Natural killer cell (primary cell): ENCODE measurements at regions not wholly inside any gene's neighbourhood (a gene's known extent, or its start where the extent isn't known, plus 50 kb on each side); places are given as distances from the start of the nearest gene placed in this dataset.

ENCODE experiments used
- ATAC-seq, 3 donors: fragments of 150-1000 bp in 2 of 3; fragments of 200-7000 bp in 1 of 3; cut with Tn5 transposase; 1 replicate in 1 of 3; 2 replicates in 2 of 3; pipeline ENCODE4 v1.10.0; 2021; ENCODE audit warnings: mild to moderate bottlenecking in 2 of 3, moderate library complexity in 2 of 3
- DNase-seq, 2 donors: peaks; one replicate each; pipeline versions ENCODE4 v3.0.0 to v3.0.0-alpha.2; 2013 to 2021; ENCODE audit warnings: mixed read lengths in 1 of 2
- H3K27ac ChIP-seq: one replicate; pipeline ENCODE4 v1.5.1; 2013; ENCODE audit warnings: mild to moderate bottlenecking, low read length
- H3K27me3 ChIP-seq: one replicate; pipeline ENCODE4 v1.6.1; 2013; ENCODE audit warnings: low read length; ENCODE audit not compliant: control insufficient read depth, insufficient read depth
- H3K36me3 ChIP-seq: one replicate; pipeline ENCODE4 v1.6.1; 2013; ENCODE audit warnings: low read length; ENCODE audit not compliant: control insufficient read depth, insufficient read depth
- H3K4me1 ChIP-seq: one replicate; pipeline ENCODE4 v1.6.1; 2013; ENCODE audit warnings: low read length; ENCODE audit not compliant: control insufficient read depth, insufficient read depth
- H3K4me3 ChIP-seq: one replicate; pipeline ENCODE4 v1.5.1; 2013; ENCODE audit warnings: low read length
- H3K9me3 ChIP-seq: one replicate; pipeline ENCODE4 v1.6.1; 2013; ENCODE audit warnings: low read length; ENCODE audit not compliant: control insufficient read depth, insufficient read depth
- H3K27ac Mint-ChIP-seq, 2 donors: one replicate each; pipeline ENCODE4 v1.8.0; 2022; ENCODE audit warnings: mild to moderate bottlenecking in 2 of 2, mixed read lengths in 2 of 2, moderate library complexity in 1 of 2
- H3K27me3 Mint-ChIP-seq, 2 donors: one replicate each; pipeline ENCODE4 v1.8.0; 2022; ENCODE audit warnings: low read depth in 2 of 2, mixed read lengths in 2 of 2
- H3K36me3 Mint-ChIP-seq: one replicate; pipeline ENCODE4 v1.8.0; 2022; ENCODE audit warnings: mixed read lengths
- H3K4me1 Mint-ChIP-seq, 2 donors: one replicate each; pipeline ENCODE4 v1.8.0; 2022; ENCODE audit warnings: mixed read lengths in 2 of 2
- H3K4me3 Mint-ChIP-seq: one replicate; pipeline ENCODE4 v1.8.0; 2022; ENCODE audit warnings: mild to moderate bottlenecking, moderate library complexity, mixed read lengths
- H3K9me3 Mint-ChIP-seq, 2 donors: one replicate each; pipeline ENCODE4 v1.8.0; 2022; ENCODE audit warnings: mixed read lengths in 2 of 2
- WGBS: methylation state at CpG from one replicate; pipeline ENCODE4 v1.1.7; 2013; ENCODE audit warnings: missing lambda C conversion rate; ENCODE audit not compliant: insufficient coverage; 5-methylcytosine and 5-hydroxymethylcytosine counted together
- intact Hi-C: fragments of 100-400 bp; cut with micrococcal nuclease; formaldehyde crosslinking; loops from one replicate; pipeline ENCODE4 v1.14.2; 2022
- TF ChIP-seq, protein P1 (sequence below): fragments of 200-600 bp; IDR thresholded peaks from one replicate; pipeline ENCODE4 v1.8.0; 2022; ENCODE audit warnings: antibody characterized with exemption

DNA sequence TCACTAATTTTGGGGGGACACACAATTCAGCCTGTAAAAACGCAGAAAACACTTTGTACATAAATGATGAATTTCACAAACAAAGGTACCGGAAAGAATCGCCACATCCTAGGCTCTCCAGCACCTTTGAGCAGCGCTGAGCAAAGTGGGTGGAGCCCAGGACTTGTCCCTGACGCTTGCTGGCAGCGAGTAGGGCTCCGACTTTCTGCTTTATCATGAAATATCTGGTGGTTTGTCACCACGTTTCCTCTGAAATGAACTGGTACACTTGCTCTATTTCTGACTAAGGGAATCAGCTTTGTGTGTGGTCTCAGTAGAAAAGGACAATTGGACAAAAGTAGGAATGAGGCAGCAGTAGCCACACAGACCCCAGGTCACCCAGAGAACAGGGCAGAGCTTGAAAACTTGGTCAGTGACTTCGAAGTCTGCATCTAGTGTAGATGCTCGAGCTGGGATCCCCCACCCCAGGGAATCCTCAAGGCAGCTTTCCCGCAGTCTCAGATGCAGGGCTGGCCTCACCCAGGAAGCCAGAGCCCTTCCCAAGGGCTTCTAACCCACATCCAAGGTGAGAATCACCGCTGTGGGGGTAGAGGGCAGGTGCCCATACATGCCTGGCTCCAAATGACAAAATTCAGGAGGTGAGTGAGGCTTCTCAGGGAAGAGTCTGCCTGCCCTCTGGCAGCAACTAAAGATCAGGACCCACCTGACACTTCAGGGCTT lies 85.3 kb upstream of the SOX1 start:
- no peaks in the 10 kb centered on the region for H3K9me3 Mint-ChIP-seq
- Histone ChIP-seq H3K36me3 (no peaks in the 10 kb centered on the region), H3K27ac (no peak overlapping the region), H3K4me3 (no peak overlapping the region), H3K27me3 (no peaks in the 10 kb centered on the region), H3K9me3 (no peaks in the 10 kb centered on the region), H3K4me1 (no peaks in the 10 kb centered on the region)
- intact Hi-C loops, result no loop called here
- 54% methylated on average over 12 of the region's 12 CpGs for WGBS
- DNase-seq (no peak), ATAC-seq (no peak)
- peaks cover 2 to 16% of the 10 kb centered on the region in 2 donors for H3K27me3 Mint-ChIP-seq
- no peaks in the 10 kb centered on the region for H3K36me3 Mint-ChIP-seq
- TF ChIP-seq, protein P1, sequence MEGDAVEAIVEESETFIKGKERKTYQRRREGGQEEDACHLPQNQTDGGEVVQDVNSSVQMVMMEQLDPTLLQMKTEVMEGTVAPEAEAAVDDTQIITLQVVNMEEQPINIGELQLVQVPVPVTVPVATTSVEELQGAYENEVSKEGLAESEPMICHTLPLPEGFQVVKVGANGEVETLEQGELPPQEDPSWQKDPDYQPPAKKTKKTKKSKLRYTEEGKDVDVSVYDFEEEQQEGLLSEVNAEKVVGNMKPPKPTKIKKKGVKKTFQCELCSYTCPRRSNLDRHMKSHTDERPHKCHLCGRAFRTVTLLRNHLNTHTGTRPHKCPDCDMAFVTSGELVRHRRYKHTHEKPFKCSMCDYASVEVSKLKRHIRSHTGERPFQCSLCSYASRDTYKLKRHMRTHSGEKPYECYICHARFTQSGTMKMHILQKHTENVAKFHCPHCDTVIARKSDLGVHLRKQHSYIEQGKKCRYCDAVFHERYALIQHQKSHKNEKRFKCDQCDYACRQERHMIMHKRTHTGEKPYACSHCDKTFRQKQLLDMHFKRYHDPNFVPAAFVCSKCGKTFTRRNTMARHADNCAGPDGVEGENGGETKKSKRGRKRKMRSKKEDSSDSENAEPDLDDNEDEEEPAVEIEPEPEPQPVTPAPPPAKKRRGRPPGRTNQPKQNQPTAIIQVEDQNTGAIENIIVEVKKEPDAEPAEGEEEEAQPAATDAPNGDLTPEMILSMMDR, result no peak
- H3K4me3 Mint-ChIP-seq, result no peak overlapping the region
- no peaks in the 10 kb centered on the region for H3K4me1 Mint-ChIP-seq
- no peak overlapping the region for H3K27ac Mint-ChIP-seq

- Histone ChIP-seq H3K36me3 (no peaks in the 10 kb centered on the region), H3K4me1 (no peaks in the 10 kb centered on the region), H3K27ac (no peak overlapping the region), H3K27me3 (no peaks in the 10 kb centered on the region), H3K4me3 (no peak overlapping the region), H3K9me3 (no peaks in the 10 kb centered on the region)
- H3K27ac Mint-ChIP-seq, result no peak overlapping the region
- H3K4me3 Mint-ChIP-seq, result no peak overlapping the region
- TF ChIP-seq, protein P1, result no peak
- no peak for DNase-seq
- no peaks in the 10 kb centered on the region for H3K36me3 Mint-ChIP-seq
- no CpG with 5 or more reads among the region's 1 CpG for WGBS
- H3K27me3 Mint-ChIP-seq, result peaks cover 6 to 11% of the 10 kb centered on the region in 2 donors
- ATAC-seq, result no peak
- H3K4me1 Mint-ChIP-seq, result no peaks in the 10 kb centered on the region
- intact Hi-C loops, result no loop called here
- no peaks in the 10 kb centered on the region for H3K9me3 Mint-ChIP-seq
These were observed 82.6 kb upstream of the SOX1 start for GRCh38 chr13:111984349-111984748.

DNA sequence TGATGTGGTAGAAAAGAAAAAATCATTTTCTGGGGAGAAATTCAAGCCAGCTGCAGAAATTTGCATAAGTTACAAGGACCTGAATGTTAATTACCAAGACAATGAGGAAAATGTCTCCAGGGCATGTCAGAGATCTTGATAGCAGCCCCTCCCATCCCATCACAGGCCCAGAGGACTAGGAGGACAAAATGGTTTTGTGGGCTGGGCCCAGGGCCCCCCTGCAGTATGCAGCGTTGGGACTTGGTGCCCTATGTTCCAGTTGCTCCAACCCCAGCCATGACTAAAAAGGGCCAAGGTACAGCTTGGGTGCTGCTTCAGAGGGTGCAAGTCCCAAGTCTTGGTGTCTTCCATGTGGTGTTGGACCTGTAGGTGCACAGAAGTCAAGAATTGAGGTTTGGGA lies 76.6 kb upstream of the SOX1 start:
- Histone ChIP-seq H3K4me3 (no peak overlapping the region), H3K9me3 (peaks cover 8% of the 10 kb centered on the region), H3K27me3 (no peaks in the 10 kb centered on the region), H3K27ac (no peak overlapping the region), H3K4me1 (no peaks in the 10 kb centered on the region), H3K36me3 (no peaks in the 10 kb centered on the region)
- Mint-ChIP-seq H3K9me3 (peaks cover 0 to 2% of the 10 kb centered on the region in 2 donors), H3K27ac (no peak overlapping the region), H3K4me1 (no peaks in the 10 kb centered on the region), H3K4me3 (no peak overlapping the region), H3K36me3 (no peaks in the 10 kb centered on the region), H3K27me3 (peaks cover 6 to 8% of the 10 kb centered on the region in 2 donors)
- TF ChIP-seq, protein P1, result no peak
- intact Hi-C loops, result no loop called here
- DNase-seq (no peak), ATAC-seq (no peak)
- 89% methylated on average over 1 of the region's 1 CpG for WGBS

DNA sequence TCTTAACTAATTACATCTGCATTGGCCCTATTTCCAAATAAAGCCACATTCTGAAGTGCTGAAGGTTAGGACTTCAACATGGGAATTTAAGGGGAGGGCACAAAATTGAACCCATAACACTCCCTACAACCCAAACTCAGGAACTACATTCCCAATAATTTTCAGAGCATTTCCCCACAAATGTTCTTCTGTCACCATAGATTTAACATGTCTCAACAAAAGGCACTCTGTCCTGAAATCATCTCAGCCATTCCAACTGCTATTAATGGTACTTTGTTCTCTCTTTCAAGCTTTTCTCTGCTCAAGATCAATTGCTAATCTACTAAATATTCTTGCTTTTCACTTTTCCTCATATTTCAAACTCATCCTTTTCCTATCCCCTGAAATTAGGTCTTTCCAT lies 74.0 kb upstream of the SOX1 start:
- Histone ChIP-seq H3K27ac (no peak overlapping the region), H3K4me1 (no peaks in the 10 kb centered on the region), H3K9me3 (peaks cover 8% of the 10 kb centered on the region), H3K36me3 (no peaks in the 10 kb centered on the region), H3K4me3 (no peak overlapping the region), H3K27me3 (no peaks in the 10 kb centered on the region)
- no peaks in the 10 kb centered on the region for H3K4me1 Mint-ChIP-seq
- no peak for ATAC-seq
- TF ChIP-seq, protein P1, result no peak
- peaks cover 8 to 14% of the 10 kb centered on the region in 2 donors for H3K27me3 Mint-ChIP-seq
- no peak overlapping the region for H3K27ac Mint-ChIP-seq
- peaks cover 0 to 2% of the 10 kb centered on the region in 2 donors for H3K9me3 Mint-ChIP-seq
- no peaks in the 10 kb centered on the region for H3K36me3 Mint-ChIP-seq
- H3K4me3 Mint-ChIP-seq, result no peak overlapping the region
- DNase-seq, result no peak
- intact Hi-C loops, result no loop called here
